Vagina (tissue), 2 donors: ENCODE measurements at regions not wholly inside any gene's neighbourhood (a gene's known extent, or its start where the extent isn't known, plus 50 kb on each side); places are given as distances from the start of the nearest gene placed in this dataset.
"Not testable (repeated sequence)": the region's sequence is repeated elsewhere in the genome, so short reads cannot be mapped to it uniquely, and the experiment has no call there.

Source experiments
- DNase-seq, 2 donors: peaks; one replicate each; pipeline ENCODE4 v3.0.0-alpha.2; 2017; ENCODE audit errors: extremely low spot score in 2 of 2
- H3K27ac ChIP-seq: fragments of 200-600 bp; sonication (generic); one replicate; pipeline ENCODE4 v1.5.1; 2019
- H3K27me3 ChIP-seq: fragments of 200-600 bp; sonication (generic); one replicate; pipeline ENCODE4 v1.5.1; 2019
- H3K36me3 ChIP-seq, 2 donors: fragments of 200-600 bp; sonication (generic); one replicate each; pipeline ENCODE4 v1.5.1; 2017 to 2019
- H3K4me1 ChIP-seq: fragments of 200-600 bp; sonication (generic); one replicate; pipeline ENCODE4 v1.5.1; 2019
- H3K4me3 ChIP-seq, 2 donors: fragments of 200-600 bp; sonication (generic); 1 replicate in 1 of 2; 2 replicates in 1 of 2; pipeline ENCODE4 v1.5.1; 2016 to 2019
- H3K9me3 ChIP-seq: fragments of 200-600 bp; sonication (generic); one replicate; pipeline ENCODE4 v1.5.1; 2019
- CTCF ChIP-seq, 3 experiments: fragments of 450-650 bp in 2 of 3; fragments of 200-600 bp in 1 of 3; sonication (generic) in 1 of 3; IDR thresholded peaks; one replicate each; pipeline ENCODE4 v1.5.1; 2017 to 2019; ENCODE audit warnings: antibody characterized with exemption in 3 of 3, mild to moderate bottlenecking in 2 of 3, moderate library complexity in 2 of 3
- POLR2A ChIP-seq, 2 donors: fragments of 450-650 bp; IDR thresholded peaks; one replicate each; pipeline ENCODE4 v1.6.1; 2017; ENCODE audit warnings: antibody characterized with exemption in 2 of 2, mild to moderate bottlenecking in 2 of 2, moderate library complexity in 2 of 2
- POLR2AphosphoS5 ChIP-seq, 2 donors: sonication (generic); formaldehyde crosslinking; IDR thresholded peaks; one replicate each; pipeline ENCODE4 v1.9.0; 2017; ENCODE audit warnings: antibody characterized with exemption in 2 of 2, mild to moderate bottlenecking in 2 of 2, low read depth in 1 of 2; ENCODE audit not compliant: insufficient read depth in 1 of 2
- intact Hi-C: fragments of 100-400 bp; cut with DNase I; formaldehyde crosslinking; loops from one replicate; pipeline ENCODE4 v1.15.1; 2023

GRCh38 chr10:61818251-61818650 is 83.2 kb upstream of the ARID5B start:
- DNase-seq, H3K27me3 ChIP-seq, H3K36me3 ChIP-seq, H3K27ac ChIP-seq, H3K4me1 ChIP-seq, H3K4me3 ChIP-seq, H3K9me3 ChIP-seq, intact Hi-C loops: not testable (repeated sequence)

GRCh38 chr10:61819208-61819607 is 82.3 kb upstream of the ARID5B start:
- Histone ChIP-seq H3K36me3 (no peaks in the 10 kb centered on the region), H3K9me3 (no peaks in the 10 kb centered on the region), H3K27ac (no peak overlapping the region), H3K4me3 (no peak overlapping the region), H3K4me1 (no peaks in the 10 kb centered on the region), H3K27me3 (no peaks in the 10 kb centered on the region)
- no peak for DNase-seq
- intact Hi-C loops, result no loop called here
- TF ChIP-seq POLR2A (IDR thresholded peaks at IDR 0.05), result no peak
- no peak for TF ChIP-seq POLR2AphosphoS5 (IDR thresholded peaks at IDR 0.05; ENCODE audit: insufficient read depth in 1 of 2, low read depth in 1 of 2)
- no peak for TF ChIP-seq CTCF (IDR thresholded peaks at IDR 0.05)

- Histone ChIP-seq H3K27ac (no peak overlapping the region), H3K4me3 (no peak overlapping the region), H3K27me3 (no peaks in the 10 kb centered on the region), H3K36me3 (no peaks in the 10 kb centered on the region), H3K9me3 (no peaks in the 10 kb centered on the region), H3K4me1 (no peaks in the 10 kb centered on the region)
- TF ChIP-seq CTCF (IDR thresholded peaks at IDR 0.05) (no peak), POLR2AphosphoS5 (IDR thresholded peaks at IDR 0.05; ENCODE audit: insufficient read depth in 1 of 2, low read depth in 1 of 2) (no peak), POLR2A (IDR thresholded peaks at IDR 0.05) (no peak)
- intact Hi-C loops, result no loop called here
- no peak for DNase-seq
These were observed 80.3 kb upstream of the ARID5B start for GRCh38 chr10:61821153-61821552.

GRCh38 chr10:61821693-61822092 is 79.8 kb upstream of the ARID5B start:
- intact Hi-C loops, result no loop called here
- H3K4me3 ChIP-seq, result no peak overlapping the region
- no peak for DNase-seq
- no peak overlapping the region for H3K27ac ChIP-seq
- H3K9me3 ChIP-seq, result no peaks in the 10 kb centered on the region
- H3K4me1 ChIP-seq, result no peaks in the 10 kb centered on the region
- TF ChIP-seq POLR2A (IDR thresholded peaks at IDR 0.05), result no peak
- H3K36me3 ChIP-seq, result no peaks in the 10 kb centered on the region
- no peaks in the 10 kb centered on the region for H3K27me3 ChIP-seq

- no peak overlapping the region for H3K27ac ChIP-seq
These were observed 79.4 kb upstream of the ARID5B start for GRCh38 chr10:61822096-61822495.

GRCh38 chr10:61822781-61823230 is 78.7 kb upstream of the ARID5B start:
- no peaks in the 10 kb centered on the region for H3K4me1 ChIP-seq
- H3K36me3 ChIP-seq, result no peaks in the 10 kb centered on the region
- H3K27ac ChIP-seq, result no peak overlapping the region
- H3K4me3 ChIP-seq, result no peak overlapping the region
- H3K9me3 ChIP-seq, result no peaks in the 10 kb centered on the region
- TF ChIP-seq CTCF (IDR thresholded peaks at IDR 0.05) (no peak), POLR2A (IDR thresholded peaks at IDR 0.05) (no peak), POLR2AphosphoS5 (IDR thresholded peaks at IDR 0.05; ENCODE audit: insufficient read depth in 1 of 2, low read depth in 1 of 2) (no peak)
- no peaks in the 10 kb centered on the region for H3K27me3 ChIP-seq
- DNase-seq, result no peak
- intact Hi-C loops, result no loop called here

More at GRCh38 chr10:61822096-61822495, 79.4 kb upstream of the ARID5B start:
- Histone ChIP-seq H3K4me3 (no peak overlapping the region), H3K4me1 (no peaks in the 10 kb centered on the region), H3K27me3 (no peaks in the 10 kb centered on the region), H3K36me3 (no peaks in the 10 kb centered on the region), H3K9me3 (no peaks in the 10 kb centered on the region)
- no peak for DNase-seq
- TF ChIP-seq POLR2AphosphoS5 (IDR thresholded peaks at IDR 0.05; ENCODE audit: insufficient read depth in 1 of 2, low read depth in 1 of 2) (no peak), CTCF (IDR thresholded peaks at IDR 0.05) (no peak), POLR2A (IDR thresholded peaks at IDR 0.05) (no peak)
- intact Hi-C loops, result no loop called here
